HUES6 (cell line): ENCODE measurements at regions not wholly inside any gene's neighbourhood (a gene's known extent, or its start where the extent isn't known, plus 50 kb on each side); places are given as distances from the start of the nearest gene placed in this dataset.

ENCODE experiments used
- H3K27ac ChIP-seq: 2 replicates; pipeline ENCODE4 v1.7.0; 2013; ENCODE audit warnings: low read depth, mild to moderate bottlenecking, low read length, inconsistent platforms
- H3K27me3 ChIP-seq: 2 replicates; pipeline ENCODE4 v1.6.1; 2013; ENCODE audit warnings: low read length; ENCODE audit not compliant: control insufficient read depth, insufficient read depth
- H3K36me3 ChIP-seq: 2 replicates; pipeline ENCODE4 v1.6.1; 2013; ENCODE audit warnings: low read length; ENCODE audit not compliant: control insufficient read depth, insufficient read depth
- H3K4me1 ChIP-seq: 2 replicates; pipeline ENCODE4 v1.6.1; 2013; ENCODE audit warnings: low read length; ENCODE audit not compliant: control insufficient read depth, insufficient read depth
- H3K4me3 ChIP-seq: 2 replicates; pipeline ENCODE4 v1.5.1; 2013; ENCODE audit warnings: low read depth, low read length
- H3K9ac ChIP-seq: one replicate; pipeline ENCODE4 v1.6.1; 2013; ENCODE audit warnings: mild to moderate bottlenecking, low read length
- H3K9me3 ChIP-seq: 2 replicates; pipeline ENCODE4 v1.6.1; 2013; ENCODE audit warnings: low read depth, low read length; ENCODE audit not compliant: control insufficient read depth, insufficient read depth

- Histone ChIP-seq H3K27ac (no peak overlapping the region), H3K9me3 (no peaks in the 10 kb centered on the region), H3K36me3 (no peaks in the 10 kb centered on the region), H3K27me3 (no peaks in the 10 kb centered on the region), H3K4me1 (peaks cover 4% of the 10 kb centered on the region; the same call in 1 of the 2 replicates), H3K4me3 (no peak overlapping the region), H3K9ac (no peak overlapping the region)
These were observed 98.6 kb upstream of the FAM180A start for GRCh38 chr7:135847242-135847641.

- Histone ChIP-seq H3K4me1 (peaks cover 5% of the 10 kb centered on the region; the same call in 1 of the 2 replicates), H3K9ac (no peak overlapping the region), H3K36me3 (no peaks in the 10 kb centered on the region), H3K9me3 (no peaks in the 10 kb centered on the region), H3K27me3 (no peaks in the 10 kb centered on the region), H3K27ac (no peak overlapping the region), H3K4me3 (no peak overlapping the region)
These were observed 97.7 kb upstream of the FAM180A start for GRCh38 chr7:135846339-135846738.

GRCh38 chr7:135845415-135846075 lies 96.9 kb upstream of the FAM180A start:
- H3K36me3 ChIP-seq = no peaks in the 10 kb centered on the region
- no peaks in the 10 kb centered on the region for H3K9me3 ChIP-seq
- no peak overlapping the region for H3K9ac ChIP-seq
- peaks cover 5% of the 10 kb centered on the region; the same call in 1 of the 2 replicates for H3K4me1 ChIP-seq
- no peaks in the 10 kb centered on the region for H3K27me3 ChIP-seq
- H3K27ac ChIP-seq = no peak overlapping the region
- H3K4me3 ChIP-seq = no peak overlapping the region

GRCh38 chr7:135844903-135845302 lies 96.3 kb upstream of the FAM180A start:
- no peaks in the 10 kb centered on the region for H3K9me3 ChIP-seq
- no peak overlapping the region for H3K27ac ChIP-seq
- H3K4me1 ChIP-seq = peaks cover 5% of the 10 kb centered on the region; the same call in 1 of the 2 replicates

GRCh38 chr7:135843214-135843613 lies 94.6 kb upstream of the FAM180A start:
- H3K9ac ChIP-seq = no peak overlapping the region
- H3K9me3 ChIP-seq = no peaks in the 10 kb centered on the region
- H3K36me3 ChIP-seq = no peaks in the 10 kb centered on the region
- H3K27me3 ChIP-seq = no peaks in the 10 kb centered on the region
- peaks cover 5% of the 10 kb centered on the region; the same call in 1 of the 2 replicates for H3K4me1 ChIP-seq
- H3K27ac ChIP-seq = no peak overlapping the region
- H3K4me3 ChIP-seq = no peak overlapping the region

More at GRCh38 chr7:135844903-135845302, 96.3 kb upstream of the FAM180A start:
- Histone ChIP-seq H3K36me3 (no peaks in the 10 kb centered on the region), H3K9ac (no peak overlapping the region), H3K27me3 (no peaks in the 10 kb centered on the region), H3K4me3 (no peak overlapping the region)

GRCh38 chr7:135842446-135843179 lies 94.0 kb upstream of the FAM180A start:
- Histone ChIP-seq H3K4me3 (no peak overlapping the region), H3K27me3 (no peaks in the 10 kb centered on the region), H3K9ac (no peak overlapping the region), H3K36me3 (no peaks in the 10 kb centered on the region), H3K9me3 (no peaks in the 10 kb centered on the region), H3K4me1 (peaks cover 5% of the 10 kb centered on the region; the same call in 1 of the 2 replicates), H3K27ac (no peak overlapping the region)

GRCh38 chr7:135840591-135840990 lies 92.0 kb upstream of the FAM180A start:
- no peak overlapping the region for H3K9ac ChIP-seq
- no peaks in the 10 kb centered on the region for H3K36me3 ChIP-seq
- peaks cover 5% of the 10 kb centered on the region; the same call in 1 of the 2 replicates for H3K4me1 ChIP-seq
- H3K4me3 ChIP-seq = no peak overlapping the region
- no peaks in the 10 kb centered on the region for H3K9me3 ChIP-seq
- no peak overlapping the region for H3K27ac ChIP-seq
- H3K27me3 ChIP-seq = no peaks in the 10 kb centered on the region

- Histone ChIP-seq H3K27ac (no peak overlapping the region), H3K9ac (no peak overlapping the region), H3K4me1 (peaks cover 5% of the 10 kb centered on the region; the same call in 1 of the 2 replicates), H3K9me3 (no peaks in the 10 kb centered on the region), H3K27me3 (no peaks in the 10 kb centered on the region), H3K36me3 (no peaks in the 10 kb centered on the region), H3K4me3 (no peak overlapping the region)
These were observed 89.1 kb upstream of the FAM180A start for GRCh38 chr7:135837675-135838074.

- Histone ChIP-seq H3K27ac (no peak overlapping the region), H3K9ac (no peak overlapping the region), H3K36me3 (no peaks in the 10 kb centered on the region), H3K4me3 (no peak overlapping the region), H3K9me3 (no peaks in the 10 kb centered on the region), H3K27me3 (no peaks in the 10 kb centered on the region), H3K4me1 (no peaks in the 10 kb centered on the region)
These were observed 85.7 kb upstream of the FAM180A start for GRCh38 chr7:135834266-135834665.

GRCh38 chr7:135833642-135834041 lies 85.0 kb upstream of the FAM180A start:
- Histone ChIP-seq H3K9ac (no peak overlapping the region), H3K4me1 (no peaks in the 10 kb centered on the region), H3K9me3 (no peaks in the 10 kb centered on the region), H3K4me3 (no peak overlapping the region), H3K27me3 (no peaks in the 10 kb centered on the region), H3K36me3 (no peaks in the 10 kb centered on the region), H3K27ac (no peak overlapping the region)

- no peaks in the 10 kb centered on the region for H3K4me1 ChIP-seq
- H3K9me3 ChIP-seq = no peaks in the 10 kb centered on the region
- H3K4me3 ChIP-seq = no peak overlapping the region
- no peaks in the 10 kb centered on the region for H3K27me3 ChIP-seq
- no peak overlapping the region for H3K27ac ChIP-seq
- H3K9ac ChIP-seq = no peak overlapping the region
- H3K36me3 ChIP-seq = no peaks in the 10 kb centered on the region
These were observed 83.0 kb upstream of the FAM180A start for GRCh38 chr7:135831455-135832195.
